ENCODE measurements at regions not wholly inside any gene's neighbourhood (a gene's known extent, or its start where the extent isn't known, plus 50 kb on each side); places are given as distances from the start of the nearest gene placed in this dataset.
A peak's percentile ranks its signal among the peaks of the same experiment; 100 is the strongest.

DNA sequence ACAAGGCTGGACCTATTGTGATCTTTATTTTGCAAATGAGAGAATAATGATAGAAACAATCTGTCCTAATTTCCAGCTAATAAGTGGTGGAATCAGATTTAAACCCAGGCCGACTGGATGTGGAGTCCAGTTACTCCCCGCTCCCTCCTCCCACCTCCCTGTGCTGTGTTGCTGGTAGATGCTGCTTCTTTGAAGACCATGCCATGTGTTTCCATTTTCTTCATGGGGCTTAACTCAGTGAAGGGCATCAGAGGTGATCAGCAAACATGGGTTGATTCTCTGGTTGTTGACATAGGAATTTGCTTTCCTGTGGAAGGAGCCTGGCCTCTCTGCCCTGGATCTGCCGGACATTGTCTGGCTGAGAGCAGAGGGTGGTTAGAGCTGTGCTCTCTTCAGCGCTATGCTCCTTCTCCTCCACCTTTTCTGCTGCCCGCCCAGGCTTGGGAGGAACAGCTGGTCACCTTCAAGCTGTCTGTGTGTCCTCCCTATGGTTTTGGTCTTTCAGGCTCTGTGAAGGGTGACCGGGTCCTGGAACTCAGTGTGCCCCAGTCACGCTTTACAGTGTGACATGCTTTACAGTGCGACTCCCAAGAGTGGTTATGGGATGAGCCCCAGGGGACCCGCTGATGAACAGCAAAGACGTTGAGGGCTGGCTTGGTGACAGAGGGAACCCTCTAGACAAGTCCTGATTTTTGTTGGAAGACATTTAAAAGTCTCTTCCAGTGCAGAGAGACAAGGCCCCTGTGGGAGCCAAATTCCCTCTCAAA, 68.4 kb upstream of the RPS23 start:
- H3K36me3 ChIP-seq (replicated peaks in 1 of 2; ENCODE audit: insufficient read depth in 1 of 2, low read depth in 2 of 2): no peaks in the 10 kb centered on the region
- DNase-seq (no peak), ATAC-seq (no peak)
- no peak overlapping the region for H3K4me3 ChIP-seq
- no peak for TF ChIP-seq POLR2A (IDR thresholded peaks at IDR 0.05)
- H3K27ac ChIP-seq: no peak overlapping the region
- intact Hi-C loops (cut with DNase I): loop anchor here (5.0 kb wide), 1 partner anchor 1221 kb away; no protein-coding TSS in a partner anchor
- peaks cover 11% of the 10 kb centered on the region for H3K4me1 ChIP-seq
- 78 to 92% methylated on average over 9 to 10 of the region's 10 CpGs for whole genome bisulfite sequencing, 2 donors
- no peaks in the 10 kb centered on the region for H3K9me3 ChIP-seq
- H3K27me3 ChIP-seq: no peaks in the 10 kb centered on the region

GRCh38 chr5:82345108-82345507, 67.0 kb upstream of the RPS23 start:
- 19 to 39% methylated on average over 3 of the region's 3 CpGs for whole genome bisulfite sequencing, 2 donors
- H3K27me3 ChIP-seq: no peaks in the 10 kb centered on the region
- DNase-seq (no peak), ATAC-seq (peak; percentile 48)
- peak overlapping the region in 2 of 4 donors; percentile 4 to 18 for H3K27ac ChIP-seq
- TF ChIP-seq POLR2A (IDR thresholded peaks at IDR 0.05): no peak
- TF ChIP-seq, protein P1, sequence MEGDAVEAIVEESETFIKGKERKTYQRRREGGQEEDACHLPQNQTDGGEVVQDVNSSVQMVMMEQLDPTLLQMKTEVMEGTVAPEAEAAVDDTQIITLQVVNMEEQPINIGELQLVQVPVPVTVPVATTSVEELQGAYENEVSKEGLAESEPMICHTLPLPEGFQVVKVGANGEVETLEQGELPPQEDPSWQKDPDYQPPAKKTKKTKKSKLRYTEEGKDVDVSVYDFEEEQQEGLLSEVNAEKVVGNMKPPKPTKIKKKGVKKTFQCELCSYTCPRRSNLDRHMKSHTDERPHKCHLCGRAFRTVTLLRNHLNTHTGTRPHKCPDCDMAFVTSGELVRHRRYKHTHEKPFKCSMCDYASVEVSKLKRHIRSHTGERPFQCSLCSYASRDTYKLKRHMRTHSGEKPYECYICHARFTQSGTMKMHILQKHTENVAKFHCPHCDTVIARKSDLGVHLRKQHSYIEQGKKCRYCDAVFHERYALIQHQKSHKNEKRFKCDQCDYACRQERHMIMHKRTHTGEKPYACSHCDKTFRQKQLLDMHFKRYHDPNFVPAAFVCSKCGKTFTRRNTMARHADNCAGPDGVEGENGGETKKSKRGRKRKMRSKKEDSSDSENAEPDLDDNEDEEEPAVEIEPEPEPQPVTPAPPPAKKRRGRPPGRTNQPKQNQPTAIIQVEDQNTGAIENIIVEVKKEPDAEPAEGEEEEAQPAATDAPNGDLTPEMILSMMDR (IDR thresholded peaks at IDR 0.05): no peak
- intact Hi-C loops (cut with DNase I): loop anchor here (5.0 kb wide), 1 partner anchor 1222 kb away; no protein-coding TSS in a partner anchor
- H3K4me3 ChIP-seq: no peak overlapping the region
- H3K36me3 ChIP-seq (replicated peaks in 1 of 2; ENCODE audit: insufficient read depth in 1 of 2, low read depth in 2 of 2): no peaks in the 10 kb centered on the region
- no peaks in the 10 kb centered on the region for H3K9me3 ChIP-seq
- H3K4me1 ChIP-seq: peaks cover 11% of the 10 kb centered on the region

DNA sequence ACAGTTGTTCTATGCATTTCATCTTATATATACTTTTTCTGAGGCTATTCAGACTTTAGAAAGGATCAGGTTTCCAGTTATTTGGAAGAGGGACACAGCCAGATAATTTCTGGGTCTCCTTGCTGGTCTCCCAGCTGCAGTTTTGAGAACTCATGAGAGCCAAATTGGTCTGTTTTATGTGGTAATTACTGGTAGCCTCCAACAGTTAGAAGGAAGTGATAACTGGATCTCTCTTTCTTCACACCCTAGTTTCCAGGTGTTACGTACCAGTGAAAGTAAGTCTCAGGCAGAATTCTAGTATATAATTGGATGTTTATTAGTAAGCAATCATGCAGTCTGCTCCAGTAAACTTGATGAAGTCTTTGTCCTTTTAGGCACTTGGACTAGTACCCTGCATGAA, 63.2 kb upstream of the RPS23 start:
- no peaks in the 10 kb centered on the region for H3K27me3 ChIP-seq
- intact Hi-C loops (cut with DNase I): no loop called here
- DNase-seq (no peak), ATAC-seq (no peak)
- 81 to 84% methylated on average over 1 of the region's 1 CpG for WGBS, 2 donors
- peaks cover 11% of the 10 kb centered on the region for H3K4me1 ChIP-seq
- no peak for TF ChIP-seq POLR2A (IDR thresholded peaks at IDR 0.05)
- TF ChIP-seq, protein P1 (IDR thresholded peaks at IDR 0.05): no peak
- H3K27ac ChIP-seq: no peak overlapping the region
- H3K9me3 ChIP-seq: no peaks in the 10 kb centered on the region
- H3K36me3 ChIP-seq (replicated peaks in 1 of 2; ENCODE audit: insufficient read depth in 1 of 2, low read depth in 2 of 2): no peaks in the 10 kb centered on the region
- no peak overlapping the region for H3K4me3 ChIP-seq

- no peaks in the 10 kb centered on the region for H3K36me3 ChIP-seq (replicated peaks in 1 of 2; ENCODE audit: insufficient read depth in 1 of 2, low read depth in 2 of 2)
- H3K27me3 ChIP-seq: no peaks in the 10 kb centered on the region
- TF ChIP-seq, protein P1 (IDR thresholded peaks at IDR 0.05): no peak
- no peak for TF ChIP-seq POLR2A (IDR thresholded peaks at IDR 0.05)
- H3K27ac ChIP-seq: no peak overlapping the region
- intact Hi-C loops (cut with DNase I): no loop called here
- 76 to 80% methylated on average over 5 of the region's 5 CpGs for WGBS, 2 donors
- DNase-seq (no peak), ATAC-seq (no peak)
- H3K4me3 ChIP-seq: no peak overlapping the region
- no peaks in the 10 kb centered on the region for H3K9me3 ChIP-seq
- H3K4me1 ChIP-seq: peaks cover 11% of the 10 kb centered on the region
These were observed 62.6 kb upstream of the RPS23 start for GRCh38 chr5:82340799-82341198.

DNA sequence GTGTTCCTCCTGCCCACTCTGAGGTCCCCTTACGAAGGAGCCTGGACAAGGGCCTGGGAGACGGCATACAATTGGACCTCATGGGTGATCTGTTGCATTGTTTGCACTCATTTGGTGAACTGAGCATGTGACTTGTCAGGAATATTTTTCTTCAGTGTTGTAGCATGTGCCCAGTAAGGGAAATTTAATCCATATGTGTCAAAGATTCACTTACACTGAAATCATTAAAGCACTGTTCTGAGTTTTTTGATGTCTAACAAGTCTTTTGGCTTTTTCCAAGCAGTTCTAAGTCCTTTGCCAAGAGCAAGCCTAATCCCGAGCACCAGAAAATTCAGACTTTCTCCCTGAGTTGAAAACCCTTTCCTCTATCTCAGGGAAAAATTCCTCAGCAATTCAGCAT, 61.6 kb upstream of the RPS23 start:
- TF ChIP-seq POLR2A (IDR thresholded peaks at IDR 0.05): no peak
- TF ChIP-seq, protein P1 (IDR thresholded peaks at IDR 0.05): no peak
- Histone ChIP-seq H3K4me1 (peaks cover 1% of the 10 kb centered on the region), H3K9me3 (no peaks in the 10 kb centered on the region), H3K36me3 (replicated peaks in 1 of 2; ENCODE audit: insufficient read depth in 1 of 2, low read depth in 2 of 2) (no peaks in the 10 kb centered on the region), H3K27ac (no peak overlapping the region), H3K27me3 (no peaks in the 10 kb centered on the region), H3K4me3 (no peak overlapping the region)
- WGBS, 2 donors: 83 to 96% methylated on average over 3 of the region's 3 CpGs
- DNase-seq: no peak
- ATAC-seq: no peak
- intact Hi-C loops (cut with DNase I): no loop called here

All from body of pancreas (tissue), 4 donors.